ENCODE measurements at regions not wholly inside any gene's neighbourhood (a gene's known extent, or its start where the extent isn't known, plus 50 kb on each side); places are given as distances from the start of the nearest gene placed in this dataset.

DNA sequence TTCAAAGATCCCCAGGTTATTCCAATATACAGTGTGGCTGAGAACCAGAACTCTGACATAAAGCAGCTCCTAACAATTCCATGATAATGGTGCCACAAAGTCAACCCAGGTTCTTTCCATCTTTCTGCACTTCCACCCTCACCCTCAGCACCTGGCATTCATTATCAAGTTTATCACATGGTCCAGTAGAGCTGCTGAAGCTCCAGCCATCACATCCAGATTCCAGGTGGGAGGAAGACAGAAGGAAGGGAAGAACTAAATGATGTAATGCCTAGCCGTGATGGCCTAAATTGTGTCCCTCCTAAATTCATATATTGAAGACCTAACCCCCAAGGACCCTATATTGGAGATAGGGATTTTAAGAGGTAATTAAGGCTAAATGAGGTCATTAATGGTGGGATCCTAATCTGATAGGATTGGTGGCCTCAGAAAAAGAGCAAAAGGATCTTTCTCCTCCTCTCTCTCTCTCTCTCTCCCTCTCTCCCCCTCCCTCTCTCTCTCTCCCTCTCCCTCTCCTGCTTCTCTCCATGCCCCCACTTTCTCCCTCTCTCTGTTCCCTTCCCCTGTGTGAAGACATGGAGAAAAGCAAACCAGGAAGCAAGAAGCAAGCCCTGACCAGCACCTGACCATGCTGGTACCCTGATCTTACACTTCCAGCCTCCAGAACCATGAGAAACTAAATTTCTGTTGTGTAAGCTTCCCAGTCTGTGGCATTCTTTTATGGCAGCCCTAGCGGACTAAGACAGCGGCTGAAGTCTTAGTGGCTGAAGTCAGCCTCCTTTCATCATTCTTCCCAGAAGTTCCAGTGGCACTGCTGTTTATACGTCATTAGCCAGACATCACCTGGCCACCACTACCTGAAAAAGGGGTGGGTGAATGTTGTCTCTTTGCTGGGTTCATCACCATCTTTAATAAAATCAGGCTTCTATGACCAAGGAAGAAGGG, 369.7 kb upstream of the PROK2 start:
- H3K4me3 ChIP-seq (ENCODE audit: low read length), result no peak overlapping the region
- H3K9me3 ChIP-seq (replicated peaks; ENCODE audit: control insufficient read depth, low read depth, low read length), result peaks cover 6% of the 10 kb centered on the region
- no peaks in the 10 kb centered on the region for H3K36me3 ChIP-seq (ENCODE audit: control insufficient read depth, insufficient read depth, low read length)
- H3K27me3 ChIP-seq (ENCODE audit: control insufficient read depth, insufficient read depth, low read length), result peaks cover 4% of the 10 kb centered on the region
- WGBS (ENCODE audit: insufficient coverage), result no CpG with 5 or more reads among the region's 4 CpGs
- DNase-seq, result no peak
- H3K27ac ChIP-seq (ENCODE audit: low read length), result peak overlapping the region; percentile 64
- H3K4me1 ChIP-seq (ENCODE audit: control insufficient read depth, insufficient read depth, low read length), result peaks cover 39% of the 10 kb centered on the region

GRCh38 chr3:72153477-72154314, 368.7 kb upstream of the PROK2 start:
- Histone ChIP-seq H3K9me3 (replicated peaks; ENCODE audit: control insufficient read depth, low read depth, low read length) (peaks cover 6% of the 10 kb centered on the region), H3K4me3 (ENCODE audit: low read length) (no peak overlapping the region), H3K36me3 (ENCODE audit: control insufficient read depth, insufficient read depth, low read length) (no peaks in the 10 kb centered on the region), H3K4me1 (ENCODE audit: control insufficient read depth, insufficient read depth, low read length) (peaks cover 39% of the 10 kb centered on the region), H3K27me3 (ENCODE audit: control insufficient read depth, insufficient read depth, low read length) (peaks cover 3% of the 10 kb centered on the region), H3K27ac (ENCODE audit: low read length) (no peak overlapping the region)
- no peak for DNase-seq
- WGBS (ENCODE audit: insufficient coverage), result 61% methylated on average over 3 of the region's 6 CpGs

DNA sequence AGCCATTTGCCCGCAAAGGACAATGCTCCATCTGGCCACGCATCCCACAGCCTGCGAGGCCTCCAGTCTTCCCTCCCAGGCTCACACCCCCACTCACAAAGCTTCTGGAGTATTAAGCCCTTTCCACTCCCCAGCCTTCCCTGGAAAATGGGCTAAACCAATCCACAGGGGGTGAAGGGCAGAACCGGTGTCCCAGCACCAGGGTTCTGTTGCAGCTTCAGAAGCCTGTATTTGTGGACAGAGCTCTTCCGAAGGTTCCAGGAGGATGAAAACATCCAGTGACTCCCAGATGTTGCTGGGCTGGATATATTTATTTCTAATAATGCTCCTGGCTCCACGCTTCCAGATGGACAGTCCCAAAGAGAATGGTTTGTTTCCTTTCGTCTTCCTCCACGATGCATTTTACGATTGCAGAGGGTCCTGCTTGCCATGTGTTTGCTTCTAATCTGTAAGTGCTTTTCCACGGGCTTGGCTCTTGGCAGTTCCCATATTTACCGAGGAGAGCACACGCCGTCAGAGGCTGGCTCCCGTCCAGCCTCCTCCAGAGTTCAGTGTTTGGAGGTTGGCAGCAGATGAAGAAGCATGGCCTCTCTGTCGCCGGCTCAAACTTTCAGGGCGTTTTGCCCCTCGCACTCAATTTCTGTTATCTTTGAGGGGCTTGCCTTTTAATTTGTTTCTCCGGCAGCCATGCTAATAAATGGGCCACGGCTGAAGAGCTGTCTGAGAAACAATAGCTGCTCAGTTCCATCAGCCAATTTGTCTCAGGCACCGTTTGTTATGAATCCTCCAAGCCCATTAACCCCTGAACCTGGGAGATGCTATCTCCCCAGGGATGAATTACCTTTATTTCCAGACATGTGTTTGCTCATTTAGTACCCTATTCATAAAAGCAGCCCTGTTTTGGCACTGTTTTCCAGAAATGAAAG, 367.9 kb upstream of the PROK2 start:
- H3K4me1 ChIP-seq (ENCODE audit: control insufficient read depth, insufficient read depth, low read length), result peaks cover 39% of the 10 kb centered on the region
- peak; percentile 96 for DNase-seq
- H3K27me3 ChIP-seq (ENCODE audit: control insufficient read depth, insufficient read depth, low read length), result peaks cover 2% of the 10 kb centered on the region
- no peaks in the 10 kb centered on the region for H3K36me3 ChIP-seq (ENCODE audit: control insufficient read depth, insufficient read depth, low read length)
- H3K27ac ChIP-seq (ENCODE audit: low read length), result peak overlapping the region; percentile 74
- H3K4me3 ChIP-seq (ENCODE audit: low read length), result peak overlapping the region; percentile 5
- peaks cover 6% of the 10 kb centered on the region for H3K9me3 ChIP-seq (replicated peaks; ENCODE audit: control insufficient read depth, low read depth, low read length)
- 17% methylated on average over 16 of the region's 21 CpGs for WGBS (ENCODE audit: insufficient coverage)

DNA sequence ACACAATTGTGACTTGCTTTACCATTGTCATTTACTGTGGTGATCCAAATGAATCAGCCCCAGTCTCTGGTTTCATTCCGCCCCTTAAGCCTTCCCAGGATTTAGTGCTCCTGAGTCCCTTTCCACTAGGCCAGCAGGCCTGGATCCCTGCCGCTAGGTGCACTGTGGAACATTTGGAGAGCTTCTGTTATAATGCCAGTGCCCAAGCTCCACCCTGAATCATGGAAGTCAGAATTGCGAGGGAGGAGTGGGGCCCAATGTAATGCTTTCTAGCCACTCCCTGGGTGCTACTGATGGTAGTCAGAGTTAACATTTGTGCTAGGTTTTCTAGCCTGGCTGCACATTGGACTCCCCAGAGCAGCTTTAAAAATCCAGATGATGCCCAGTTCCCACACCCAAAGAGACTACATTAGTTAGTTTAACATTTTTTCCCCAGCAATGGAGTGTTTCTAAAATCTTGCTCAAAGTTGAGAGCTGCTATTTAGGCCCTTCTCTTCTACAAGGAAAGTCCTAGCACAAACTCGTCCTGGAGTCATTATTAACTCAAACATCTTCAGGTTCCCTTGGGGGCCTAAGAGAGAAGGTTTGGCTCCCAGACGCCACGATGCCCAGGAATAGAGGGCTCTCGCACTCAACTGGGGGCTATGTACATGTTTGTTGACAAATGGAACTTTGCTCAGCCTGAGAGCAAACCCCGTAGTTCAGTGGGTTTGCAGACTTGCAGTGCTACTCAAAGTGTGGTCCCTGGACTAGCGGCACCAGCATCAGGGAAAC, 366.7 kb upstream of the PROK2 start:
- H3K4me1 ChIP-seq (ENCODE audit: control insufficient read depth, insufficient read depth, low read length), result peaks cover 39% of the 10 kb centered on the region

GRCh38 chr3:72150634-72151412, 365.9 kb upstream of the PROK2 start:
- H3K36me3 ChIP-seq (ENCODE audit: control insufficient read depth, insufficient read depth, low read length), result no peaks in the 10 kb centered on the region
- no peak overlapping the region for H3K4me3 ChIP-seq (ENCODE audit: low read length)
- peaks cover 39% of the 10 kb centered on the region for H3K4me1 ChIP-seq (ENCODE audit: control insufficient read depth, insufficient read depth, low read length)
- no peak for DNase-seq
- no peak overlapping the region for H3K27ac ChIP-seq (ENCODE audit: low read length)
- peaks cover 2% of the 10 kb centered on the region for H3K27me3 ChIP-seq (ENCODE audit: control insufficient read depth, insufficient read depth, low read length)
- 100% methylated on average over 1 of the region's 6 CpGs for WGBS (ENCODE audit: insufficient coverage)
- peaks cover 6% of the 10 kb centered on the region for H3K9me3 ChIP-seq (replicated peaks; ENCODE audit: control insufficient read depth, low read depth, low read length)

More for the DNA sequence above, 366.7 kb upstream of the PROK2 start:
- H3K9me3 ChIP-seq (replicated peaks; ENCODE audit: control insufficient read depth, low read depth, low read length), result peaks cover 6% of the 10 kb centered on the region
- no peak overlapping the region for H3K4me3 ChIP-seq (ENCODE audit: low read length)
- H3K27ac ChIP-seq (ENCODE audit: low read length), result no peak overlapping the region
- no peaks in the 10 kb centered on the region for H3K36me3 ChIP-seq (ENCODE audit: control insufficient read depth, insufficient read depth, low read length)
- 98% methylated on average over 4 of the region's 9 CpGs for WGBS (ENCODE audit: insufficient coverage)
- peaks cover 2% of the 10 kb centered on the region for H3K27me3 ChIP-seq (ENCODE audit: control insufficient read depth, insufficient read depth, low read length)
- DNase-seq, result no peak

GRCh38 chr3:72149645-72150300, 364.8 kb upstream of the PROK2 start:
- peaks cover 6% of the 10 kb centered on the region for H3K9me3 ChIP-seq (replicated peaks; ENCODE audit: control insufficient read depth, low read depth, low read length)
- H3K4me1 ChIP-seq (ENCODE audit: control insufficient read depth, insufficient read depth, low read length), result peaks cover 41% of the 10 kb centered on the region
- DNase-seq, result no peak
- 80% methylated on average over 7 of the region's 8 CpGs for WGBS (ENCODE audit: insufficient coverage)
- H3K4me3 ChIP-seq (ENCODE audit: low read length), result no peak overlapping the region
- no peak overlapping the region for H3K27ac ChIP-seq (ENCODE audit: low read length)
- no peaks in the 10 kb centered on the region for H3K36me3 ChIP-seq (ENCODE audit: control insufficient read depth, insufficient read depth, low read length)
- H3K27me3 ChIP-seq (ENCODE audit: control insufficient read depth, insufficient read depth, low read length), result peaks cover 2% of the 10 kb centered on the region

GRCh38 chr3:72147600-72147999, 362.7 kb upstream of the PROK2 start:
- Histone ChIP-seq H3K27me3 (ENCODE audit: control insufficient read depth, insufficient read depth, low read length) (peaks cover 4% of the 10 kb centered on the region), H3K36me3 (ENCODE audit: control insufficient read depth, insufficient read depth, low read length) (no peaks in the 10 kb centered on the region), H3K4me3 (ENCODE audit: low read length) (no peak overlapping the region), H3K4me1 (ENCODE audit: control insufficient read depth, insufficient read depth, low read length) (peaks cover 34% of the 10 kb centered on the region), H3K27ac (ENCODE audit: low read length) (no peak overlapping the region), H3K9me3 (replicated peaks; ENCODE audit: control insufficient read depth, low read depth, low read length) (no peaks in the 10 kb centered on the region)
- WGBS (ENCODE audit: insufficient coverage), result 90% methylated on average over 2 of the region's 3 CpGs
- DNase-seq, result no peak

DNA sequence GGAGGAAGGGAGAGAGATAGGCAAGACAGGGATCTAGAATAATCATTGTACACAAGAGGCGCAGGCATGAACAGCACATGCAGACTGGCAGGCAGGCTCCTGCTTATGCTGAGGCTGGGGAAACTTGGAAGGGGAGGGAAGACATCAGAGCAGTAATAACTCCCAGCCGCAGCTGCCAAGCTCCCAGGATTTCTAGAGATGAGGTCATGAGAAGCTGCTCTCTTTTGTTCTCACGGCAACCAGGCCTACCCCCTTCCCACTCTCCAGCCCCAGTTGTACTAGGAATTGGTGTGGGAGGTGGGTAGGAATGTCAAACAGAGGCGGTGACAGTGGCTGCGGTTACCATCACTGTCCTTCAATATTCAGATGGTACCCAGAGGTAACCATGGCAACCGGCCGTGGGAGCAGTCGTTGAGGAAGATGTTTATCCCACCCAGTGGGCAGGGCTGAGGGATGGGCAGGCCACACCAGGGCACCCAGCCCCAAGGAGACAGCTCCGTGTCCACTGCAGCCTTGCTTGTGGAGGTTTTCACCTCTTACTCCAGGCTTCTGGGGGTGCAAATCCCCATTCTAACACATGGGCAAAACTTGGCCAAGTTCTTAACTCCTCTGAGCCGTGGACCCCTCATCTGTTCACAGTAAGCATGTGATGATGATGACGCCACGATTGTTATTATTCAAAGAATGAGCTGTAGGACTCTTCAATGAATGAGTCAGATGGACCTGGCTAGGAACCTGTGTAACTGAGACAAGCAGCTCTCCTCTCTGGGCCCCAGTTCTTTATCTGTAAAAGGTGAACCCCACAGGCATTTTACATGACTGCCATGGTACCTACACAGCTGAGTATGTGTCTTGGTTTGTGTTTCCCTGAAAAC, 360.8 kb upstream of the PROK2 start:
- H3K27ac ChIP-seq (ENCODE audit: low read length), result no peak overlapping the region
- 48% methylated on average over 5 of the region's 12 CpGs for WGBS (ENCODE audit: insufficient coverage)
- H3K4me3 ChIP-seq (ENCODE audit: low read length), result no peak overlapping the region
- no peaks in the 10 kb centered on the region for H3K36me3 ChIP-seq (ENCODE audit: control insufficient read depth, insufficient read depth, low read length)
- no peaks in the 10 kb centered on the region for H3K9me3 ChIP-seq (replicated peaks; ENCODE audit: control insufficient read depth, low read depth, low read length)
- peak; percentile 91 for DNase-seq
- H3K4me1 ChIP-seq (ENCODE audit: control insufficient read depth, insufficient read depth, low read length), result peaks cover 18% of the 10 kb centered on the region
- peaks cover 6% of the 10 kb centered on the region for H3K27me3 ChIP-seq (ENCODE audit: control insufficient read depth, insufficient read depth, low read length)

Measured in muscle of leg (tissue), 3 donors.